Inferior parietal cortex (tissue), 1 donor: ENCODE measurements at regions not wholly inside any gene's neighbourhood (a gene's known extent, or its start where the extent isn't known, plus 50 kb on each side); places are given as distances from the start of the nearest gene placed in this dataset.

ENCODE experiments used
- DNase-seq: peaks from one replicate; pipeline ENCODE4 v3.0.0-alpha.2; 2016; ENCODE audit errors: extremely low spot score

- DNase-seq = no peak
Measured at GRCh38 chr22:27115410-27115809, 458.0 kb downstream of the MIAT start.

- no peak for DNase-seq
Measured at GRCh38 chr22:27115816-27116256, 458.4 kb downstream of the MIAT start.

DNA sequence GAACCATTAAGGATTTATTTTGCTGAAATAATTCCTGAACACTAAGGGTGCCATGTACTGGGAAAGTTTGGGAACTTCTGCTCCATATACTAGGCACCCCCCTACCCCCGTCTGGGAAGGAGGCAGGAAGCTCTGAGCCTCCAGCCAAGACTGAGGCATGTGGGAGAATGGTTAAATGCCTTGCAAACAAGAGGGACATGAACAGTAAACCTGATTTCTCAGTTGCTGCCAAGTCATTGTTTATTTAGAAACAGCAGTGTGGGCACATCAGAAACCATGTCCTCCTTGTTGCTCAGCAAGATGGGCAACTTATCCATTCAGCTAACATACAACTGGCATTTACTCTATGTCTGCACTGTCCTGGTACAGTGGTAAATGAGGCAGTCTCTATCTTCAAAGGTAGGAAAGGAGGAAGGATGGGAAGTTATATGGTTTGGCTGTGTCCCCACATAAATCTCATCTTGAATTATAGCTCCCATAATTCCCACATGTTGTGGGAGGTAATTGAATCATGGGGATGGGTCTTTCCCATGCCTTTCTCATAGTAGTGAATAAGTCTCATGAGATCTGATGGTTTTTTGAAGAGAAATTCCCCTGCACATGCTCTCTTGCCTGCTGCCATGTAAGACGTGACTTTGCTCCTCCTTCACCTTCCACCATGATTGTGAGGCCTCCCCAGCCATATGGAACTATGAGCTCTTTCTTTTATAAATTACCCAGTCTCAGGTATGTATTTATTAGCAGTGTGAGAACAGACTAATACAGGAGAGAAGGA lies 459.1 kb downstream of the MIAT start:
- no peak for DNase-seq

DNA sequence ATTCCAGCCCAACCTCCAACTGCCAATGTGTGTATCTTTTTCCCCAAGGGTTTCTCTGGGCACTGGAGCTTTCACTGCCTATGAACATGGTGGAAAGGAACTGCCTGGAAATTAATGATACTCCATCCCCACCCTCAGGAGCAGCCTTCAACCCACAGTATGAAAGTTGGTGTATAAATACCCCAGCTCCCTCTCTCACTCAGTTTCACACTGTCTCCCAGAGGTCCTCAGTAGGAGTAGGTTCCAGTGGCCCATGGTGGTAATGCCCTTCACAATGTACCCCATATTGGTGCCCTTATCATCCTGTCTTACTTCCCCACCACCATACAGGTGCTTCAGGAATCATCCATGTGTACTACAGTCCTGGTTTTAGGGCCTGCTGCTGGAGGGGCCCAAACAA lies 462.6 kb downstream of the MIAT start:
- DNase-seq = no peak

GRCh38 chr22:27122574-27122973 lies 465.2 kb downstream of the MIAT start:
- no peak for DNase-seq

GRCh38 chr22:27123880-27124279 lies 466.5 kb downstream of the MIAT start:
- DNase-seq = no peak

DNA sequence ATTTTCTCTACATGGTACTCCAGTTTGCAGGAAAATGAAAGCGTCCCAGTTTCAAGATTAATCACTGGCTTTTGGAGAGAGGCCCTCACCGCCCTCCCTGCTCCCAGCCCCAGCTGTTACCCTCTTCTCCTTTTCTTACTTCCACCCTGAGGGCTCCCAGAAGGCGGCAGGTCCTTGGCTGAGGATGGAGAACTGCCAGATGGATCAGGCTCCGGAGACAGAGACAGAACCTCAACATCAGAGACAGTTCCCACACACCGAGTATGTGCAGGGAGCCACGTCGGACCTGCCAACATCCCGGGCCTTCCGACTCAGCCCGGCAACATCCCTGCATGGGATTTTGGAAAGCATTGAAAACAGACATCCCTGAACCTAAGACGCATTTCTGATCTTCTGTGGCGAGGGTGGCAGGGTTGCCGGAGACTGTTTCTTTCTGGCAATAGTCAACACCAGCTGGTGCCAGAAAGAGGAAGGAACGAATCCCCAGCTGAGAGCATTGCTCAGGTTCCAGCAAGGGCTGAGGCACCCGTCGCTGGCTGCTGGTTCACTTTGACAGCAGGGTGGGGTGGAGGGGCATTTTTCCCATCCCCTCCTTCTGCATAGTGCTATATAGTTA lies 467.1 kb downstream of the MIAT start:
- DNase-seq = no peak

DNA sequence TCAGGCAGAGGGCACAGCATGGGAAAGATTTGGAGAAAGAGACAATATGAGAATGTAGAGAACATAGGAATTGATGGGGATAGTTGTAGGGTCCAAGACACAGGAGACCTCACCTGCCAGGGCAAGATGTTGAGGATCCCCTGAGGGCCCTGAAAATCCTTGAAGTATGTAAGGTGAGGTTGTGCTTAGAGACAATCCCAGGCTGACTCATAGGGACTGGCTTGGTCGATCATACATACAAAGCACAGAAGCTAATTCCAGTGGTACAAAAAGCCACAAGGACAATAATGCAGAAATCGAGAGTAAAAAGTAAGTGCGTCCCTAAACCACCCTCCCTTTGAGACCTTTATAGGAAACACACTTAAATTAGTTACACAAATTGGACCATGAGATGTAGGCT lies 468.2 kb downstream of the MIAT start:
- no peak for DNase-seq

DNA sequence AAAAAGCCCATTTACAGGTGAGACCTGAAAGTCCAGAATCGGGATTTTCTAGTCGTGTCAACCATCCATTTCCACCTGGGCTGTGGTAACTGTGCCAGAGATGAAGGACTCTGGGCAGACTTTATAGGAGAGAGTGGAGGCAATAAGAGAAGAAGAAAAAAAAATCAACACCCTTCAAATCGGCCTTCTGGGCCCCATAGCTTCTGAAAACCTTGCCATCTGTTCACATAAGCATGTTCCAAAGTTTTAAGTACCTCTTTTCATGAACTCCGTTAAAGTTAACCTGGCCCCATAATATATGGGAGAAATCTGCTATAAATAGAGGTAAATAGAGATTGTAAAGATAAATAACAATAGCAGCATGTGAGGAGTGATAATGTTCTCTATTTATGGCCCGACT lies 470.5 kb downstream of the MIAT start:
- DNase-seq = no peak

- no peak for DNase-seq
Measured at GRCh38 chr22:27128461-27129085, 471.2 kb downstream of the MIAT start.

DNA sequence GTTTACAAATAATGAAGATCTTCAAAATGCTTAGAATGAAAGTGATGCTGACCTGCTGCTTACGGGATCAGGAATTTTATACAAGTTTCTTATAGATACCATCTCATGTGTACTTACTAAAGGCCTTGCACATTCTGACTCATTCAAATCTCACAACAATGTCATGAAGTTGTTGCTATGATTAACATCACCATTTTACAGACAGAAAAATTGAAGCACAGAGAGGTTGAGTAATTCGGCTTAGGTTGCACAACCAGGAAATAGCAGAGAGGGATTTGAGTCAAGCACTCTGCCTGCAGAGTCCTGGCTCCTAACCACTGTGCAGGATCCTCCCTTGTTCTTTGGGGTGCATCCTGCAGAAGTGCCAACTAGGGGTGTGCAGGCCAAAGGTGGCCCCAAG lies 471.9 kb downstream of the MIAT start:
- DNase-seq = no peak

DNA sequence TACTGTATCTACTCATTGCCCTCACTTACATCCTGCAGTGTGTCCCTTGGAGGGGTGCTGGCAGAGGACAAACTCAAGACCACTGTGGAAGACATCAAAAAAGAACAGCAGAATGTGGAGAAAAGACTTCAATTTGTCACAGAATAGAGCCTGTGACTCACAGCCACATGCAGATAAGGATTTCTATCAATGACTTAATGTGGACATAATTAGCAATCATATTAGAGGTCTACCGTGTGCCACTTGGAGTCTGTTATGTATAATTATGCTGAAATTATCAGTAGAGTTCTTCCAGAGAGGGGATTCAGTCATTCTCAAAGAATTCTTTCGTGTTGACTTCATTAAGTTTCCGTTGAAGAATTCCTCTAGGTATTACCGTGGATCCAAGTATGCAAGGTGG lies 473.5 kb downstream of the MIAT start:
- DNase-seq = no peak

GRCh38 chr22:27131346-27131745 lies 474.0 kb downstream of the MIAT start:
- no peak for DNase-seq

- DNase-seq = no peak
Measured at GRCh38 chr22:27132400-27132799, 475.0 kb downstream of the MIAT start.

DNA sequence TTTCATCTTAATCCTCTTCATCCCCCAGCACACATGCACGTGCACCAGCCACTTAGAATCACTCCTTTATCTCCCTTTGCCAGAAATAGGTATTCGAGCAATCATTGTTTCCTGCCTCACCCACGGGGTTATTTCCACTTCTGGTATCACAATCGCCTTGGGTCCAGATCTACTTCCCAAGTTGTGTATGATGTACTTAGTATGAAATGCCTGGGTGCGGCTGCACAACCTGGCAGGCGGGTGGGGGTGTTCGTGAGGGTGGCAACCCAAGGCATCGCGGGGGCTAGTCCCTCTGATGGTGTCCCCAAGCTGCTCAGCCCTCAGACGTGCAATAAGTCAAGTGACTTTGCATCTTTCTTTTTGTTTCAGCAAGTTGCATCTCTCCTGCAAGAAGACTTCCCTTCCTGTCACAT lies 475.6 kb downstream of the MIAT start:
- no peak for DNase-seq

DNA sequence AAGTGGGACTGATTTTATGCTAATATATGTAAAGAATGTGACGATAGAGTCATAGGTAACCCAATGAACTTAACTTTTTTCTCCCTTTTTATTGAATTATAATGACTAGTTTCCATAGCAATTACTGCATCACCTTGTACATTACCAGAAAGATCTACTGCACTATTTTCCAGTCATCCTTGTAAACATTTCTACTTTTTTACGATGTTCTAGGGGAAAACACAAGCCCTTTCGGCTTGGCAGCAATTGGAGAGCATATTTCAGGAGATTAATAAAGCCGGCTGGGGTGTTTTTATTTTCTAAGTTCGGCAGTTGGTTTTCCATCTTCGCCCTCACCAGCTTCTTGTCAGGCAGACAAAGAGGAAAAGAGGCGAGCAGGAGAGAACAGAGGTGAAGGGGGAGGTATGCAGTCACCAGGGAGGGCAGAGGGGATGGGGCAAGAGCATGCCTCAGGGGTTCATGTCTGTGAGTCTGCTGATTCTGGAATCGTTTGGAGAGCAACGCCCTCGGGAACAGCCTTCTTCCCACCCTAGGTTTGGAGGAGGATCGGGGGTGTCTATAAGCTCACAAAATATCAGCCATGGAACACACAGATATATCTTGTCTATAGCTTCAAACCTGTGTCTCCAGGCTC lies 476.4 kb downstream of the MIAT start:
- DNase-seq = no peak

DNA sequence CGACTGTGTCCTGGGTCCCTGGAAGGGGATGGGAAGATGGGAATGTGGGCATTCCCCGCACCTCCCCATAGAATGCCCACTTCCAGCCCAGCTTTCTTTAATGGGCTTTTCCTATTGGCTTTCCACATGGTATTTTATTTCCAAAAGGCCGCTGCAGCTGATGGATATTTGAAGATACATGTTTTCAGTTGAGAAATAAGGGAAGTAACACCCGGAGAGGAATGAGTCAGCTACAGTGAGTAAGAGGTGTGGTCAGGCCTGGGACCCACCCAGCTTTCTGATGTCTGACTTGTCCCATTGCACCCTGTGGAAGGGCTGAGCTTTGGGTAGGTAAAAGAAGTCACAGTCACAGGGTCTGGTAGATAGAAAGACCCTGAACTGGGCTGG lies 476.9 kb downstream of the MIAT start:
- DNase-seq = no peak

DNA sequence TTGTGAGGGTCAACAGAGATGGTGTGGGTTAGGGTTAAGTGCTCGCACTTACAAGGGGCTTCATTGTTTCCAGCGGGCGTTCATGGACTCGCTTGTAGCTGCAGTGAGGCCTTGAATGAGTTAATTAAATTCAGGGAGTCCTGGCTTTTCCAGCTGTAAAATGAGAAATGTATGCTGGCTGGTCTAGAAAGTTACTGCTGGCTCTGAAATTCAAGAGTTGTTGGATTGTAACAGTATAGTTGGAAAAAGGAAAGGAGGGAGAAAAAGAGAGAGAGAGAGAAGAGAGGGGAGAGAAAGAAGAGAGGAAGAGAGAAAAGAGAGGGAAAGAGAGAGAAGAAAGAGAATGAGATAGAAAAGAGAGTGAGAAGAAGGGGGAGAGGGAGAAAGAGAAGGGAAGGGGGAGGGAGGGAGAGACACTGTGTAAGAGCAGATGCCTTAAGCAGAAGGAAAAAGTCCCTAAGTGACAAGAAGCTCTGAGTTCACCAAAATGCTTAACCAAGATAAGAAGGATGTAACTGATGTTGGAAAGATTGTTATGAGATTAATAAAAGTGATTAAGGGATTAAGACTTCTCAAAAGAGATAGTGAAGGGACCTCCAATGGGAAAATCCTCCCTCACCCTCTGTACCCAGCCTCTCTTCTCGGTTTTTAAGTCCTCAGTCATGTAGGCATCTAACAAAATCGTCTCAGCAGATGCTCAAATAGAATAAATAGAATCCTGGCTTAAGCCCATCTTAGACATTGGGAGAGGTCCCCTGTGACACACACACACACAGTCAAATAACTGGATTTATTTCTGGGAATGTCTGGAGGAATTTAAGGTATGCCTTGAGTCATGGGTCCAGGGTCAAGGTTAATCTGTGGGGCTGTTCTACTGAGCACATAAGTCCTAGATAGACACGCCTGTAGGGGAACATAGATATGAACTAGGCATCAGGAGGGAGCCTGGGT lies 477.9 kb downstream of the MIAT start:
- DNase-seq = no peak

DNA sequence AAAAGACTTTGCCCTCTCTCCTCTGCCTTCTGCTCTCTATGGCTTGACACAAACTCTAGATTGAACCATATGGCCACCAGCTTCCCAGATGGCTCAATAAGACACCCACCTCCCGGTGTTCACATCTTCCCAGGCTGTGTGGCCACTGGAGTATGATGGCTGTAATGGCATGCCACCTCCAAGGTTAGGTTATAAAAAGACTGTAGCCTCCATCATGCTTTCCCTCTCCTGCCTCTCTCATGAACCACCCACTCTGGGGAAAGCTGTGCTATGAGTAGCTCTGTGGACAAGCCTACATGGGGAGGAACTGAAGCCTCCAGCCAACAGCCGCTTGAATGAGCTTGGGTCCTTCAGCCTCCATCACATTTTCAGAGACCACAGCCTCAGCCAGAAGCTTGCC lies 479.2 kb downstream of the MIAT start:
- DNase-seq = no peak

DNA sequence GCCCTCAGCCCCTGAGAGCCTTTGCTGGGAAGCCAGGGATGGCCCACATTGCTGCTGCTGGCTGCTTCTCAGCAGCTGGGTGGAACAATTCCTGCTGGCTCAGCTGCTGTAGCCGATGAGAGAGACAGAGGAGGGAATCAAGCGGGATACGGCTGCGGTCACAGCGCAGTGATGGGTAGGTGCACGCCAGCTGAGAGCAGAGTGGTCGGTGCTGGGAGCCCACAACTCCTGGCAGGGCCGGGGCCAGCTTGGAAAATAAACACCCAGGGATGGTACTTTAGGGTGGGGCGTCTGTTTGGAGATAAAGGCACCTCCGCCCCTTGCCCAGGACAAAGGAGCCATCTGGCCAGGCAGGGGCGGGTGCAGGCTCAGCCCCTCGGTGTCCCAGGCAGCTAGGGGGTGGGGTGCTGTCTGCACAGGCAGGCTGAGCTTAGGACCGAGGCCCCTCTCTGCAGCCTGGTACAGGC lies 480.5 kb downstream of the MIAT start:
- DNase-seq = no peak

DNA sequence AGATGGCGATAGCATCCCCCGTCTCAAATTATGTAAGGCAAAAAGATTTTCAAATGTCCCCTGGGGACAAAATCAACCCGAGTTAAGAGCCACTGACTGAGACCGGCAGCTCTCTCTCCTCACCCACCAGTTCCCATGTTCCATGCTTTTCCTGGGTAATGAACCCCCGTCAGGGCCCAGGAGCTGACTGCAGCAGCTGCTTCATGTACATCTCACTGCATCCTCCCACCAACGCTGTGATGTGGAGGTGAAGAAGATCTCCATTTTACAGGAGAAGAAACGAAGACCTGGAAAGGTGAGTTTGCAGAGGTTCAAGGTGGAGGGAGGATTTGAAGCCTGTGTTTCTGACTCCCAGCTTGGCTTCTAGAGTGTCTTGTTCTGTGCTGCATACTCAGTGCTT lies 481.1 kb downstream of the MIAT start:
- no peak for DNase-seq
